ENCODE measurements at regions not wholly inside any gene's neighbourhood (a gene's known extent, or its start where the extent isn't known, plus 50 kb on each side); places are given as distances from the start of the nearest gene placed in this dataset.

DNA sequence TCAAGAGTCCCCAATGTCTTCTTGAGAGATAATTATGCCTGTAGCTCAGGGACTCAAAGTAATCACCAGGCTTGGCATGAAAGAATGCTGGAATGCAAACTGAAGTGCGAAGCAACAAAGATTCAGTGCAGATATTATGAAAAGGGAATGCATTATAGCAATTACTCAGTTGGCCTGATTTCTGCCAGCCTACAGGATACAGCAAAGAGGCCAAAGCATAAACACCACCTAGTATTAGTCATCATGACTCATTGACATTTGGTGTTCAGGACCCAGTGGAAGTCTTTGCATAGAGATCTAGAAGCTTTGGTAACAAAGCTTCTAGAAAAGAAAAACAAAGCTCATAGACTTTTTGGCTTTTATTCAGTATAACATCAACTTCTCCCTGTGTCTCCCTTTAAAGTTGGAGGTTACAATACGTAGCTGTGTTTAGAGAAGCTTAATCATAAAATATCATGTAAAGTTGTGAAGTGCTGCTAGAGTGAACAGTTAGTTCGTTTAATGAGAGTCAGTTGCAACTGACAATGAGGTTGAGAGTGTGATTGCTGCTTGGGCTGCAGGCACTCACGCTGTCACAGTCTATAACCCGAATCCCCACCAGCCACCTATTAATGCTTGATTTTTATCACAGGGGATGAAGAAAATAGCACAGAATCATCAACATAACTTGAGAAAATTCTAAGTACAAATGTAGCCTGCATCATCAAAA is 932.7 kb downstream of the TFAP2A start:
- TF ChIP-seq, protein P1, sequence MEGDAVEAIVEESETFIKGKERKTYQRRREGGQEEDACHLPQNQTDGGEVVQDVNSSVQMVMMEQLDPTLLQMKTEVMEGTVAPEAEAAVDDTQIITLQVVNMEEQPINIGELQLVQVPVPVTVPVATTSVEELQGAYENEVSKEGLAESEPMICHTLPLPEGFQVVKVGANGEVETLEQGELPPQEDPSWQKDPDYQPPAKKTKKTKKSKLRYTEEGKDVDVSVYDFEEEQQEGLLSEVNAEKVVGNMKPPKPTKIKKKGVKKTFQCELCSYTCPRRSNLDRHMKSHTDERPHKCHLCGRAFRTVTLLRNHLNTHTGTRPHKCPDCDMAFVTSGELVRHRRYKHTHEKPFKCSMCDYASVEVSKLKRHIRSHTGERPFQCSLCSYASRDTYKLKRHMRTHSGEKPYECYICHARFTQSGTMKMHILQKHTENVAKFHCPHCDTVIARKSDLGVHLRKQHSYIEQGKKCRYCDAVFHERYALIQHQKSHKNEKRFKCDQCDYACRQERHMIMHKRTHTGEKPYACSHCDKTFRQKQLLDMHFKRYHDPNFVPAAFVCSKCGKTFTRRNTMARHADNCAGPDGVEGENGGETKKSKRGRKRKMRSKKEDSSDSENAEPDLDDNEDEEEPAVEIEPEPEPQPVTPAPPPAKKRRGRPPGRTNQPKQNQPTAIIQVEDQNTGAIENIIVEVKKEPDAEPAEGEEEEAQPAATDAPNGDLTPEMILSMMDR (IDR thresholded peaks at IDR 0.05; ENCODE audit: poor library complexity, severe bottlenecking): no peak
- no peaks in the 10 kb centered on the region for H3K27me3 ChIP-seq (ENCODE audit: insufficient read depth, poor library complexity, severe bottlenecking)
- no peak overlapping the region for H3K4me3 ChIP-seq (ENCODE audit: severe bottlenecking)
- peaks cover 50% of the 10 kb centered on the region for H3K4me1 ChIP-seq (ENCODE audit: insufficient read depth, poor library complexity, severe bottlenecking)
- DNase-seq (ENCODE audit: low spot score): no peak
- H3K27ac ChIP-seq (ENCODE audit: poor library complexity, severe bottlenecking): peak overlapping the region; percentile 86
- peak; percentile 98 for ATAC-seq (ENCODE audit: low read depth)
- H3K36me3 ChIP-seq (ENCODE audit: low read depth): no peaks in the 10 kb centered on the region
- no peaks in the 10 kb centered on the region for H3K9me3 ChIP-seq (ENCODE audit: severe bottlenecking)

DNA sequence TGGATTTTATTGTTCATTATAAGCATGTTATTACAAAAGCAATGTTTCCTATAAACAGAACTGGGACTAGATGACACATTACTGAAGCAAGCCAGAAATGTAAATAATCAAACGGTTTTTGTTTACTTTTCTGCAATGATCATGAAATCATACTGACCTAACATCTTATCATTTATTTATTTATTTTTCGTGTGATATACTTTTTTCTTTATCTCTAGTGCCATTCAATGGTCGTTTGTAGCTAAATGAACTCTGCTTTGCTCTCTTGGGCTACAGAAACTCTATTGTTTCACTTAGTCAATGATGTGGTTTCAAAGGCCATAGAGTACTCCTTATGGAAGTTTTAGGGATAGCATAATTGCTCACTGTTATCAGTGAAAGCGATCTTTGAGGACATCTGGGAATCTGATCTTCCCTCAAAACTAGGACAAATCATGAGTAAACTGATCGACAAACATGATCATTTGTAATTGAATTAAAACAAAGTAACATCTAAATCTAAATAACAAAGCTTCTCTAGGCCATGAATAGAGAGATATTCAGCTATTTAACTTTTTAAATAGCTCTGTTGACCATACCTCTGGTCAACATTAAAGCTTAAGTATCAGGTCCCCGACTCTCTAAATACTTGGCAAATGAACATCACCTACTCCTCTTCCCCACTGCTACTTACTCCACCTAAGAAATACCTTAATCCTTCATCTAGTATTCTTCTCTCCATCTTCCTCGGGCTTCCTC is 933.4 kb downstream of the TFAP2A start:
- H3K27me3 ChIP-seq (ENCODE audit: insufficient read depth, poor library complexity, severe bottlenecking): no peaks in the 10 kb centered on the region
- H3K9me3 ChIP-seq (ENCODE audit: severe bottlenecking): no peaks in the 10 kb centered on the region
- H3K4me1 ChIP-seq (ENCODE audit: insufficient read depth, poor library complexity, severe bottlenecking): peaks cover 50% of the 10 kb centered on the region
- H3K27ac ChIP-seq (ENCODE audit: poor library complexity, severe bottlenecking): peak overlapping the region; percentile 86
- TF ChIP-seq, protein P1 (IDR thresholded peaks at IDR 0.05; ENCODE audit: poor library complexity, severe bottlenecking): peak; percentile 8
- H3K36me3 ChIP-seq (ENCODE audit: low read depth): no peaks in the 10 kb centered on the region
- no peak for DNase-seq (ENCODE audit: low spot score)
- H3K4me3 ChIP-seq (ENCODE audit: severe bottlenecking): no peak overlapping the region
- no peak for ATAC-seq (ENCODE audit: low read depth)

- no peak for ATAC-seq (ENCODE audit: low read depth)
- DNase-seq (ENCODE audit: low spot score): no peak
- no peaks in the 10 kb centered on the region for H3K27me3 ChIP-seq (ENCODE audit: insufficient read depth, poor library complexity, severe bottlenecking)
- no peaks in the 10 kb centered on the region for H3K9me3 ChIP-seq (ENCODE audit: severe bottlenecking)
- H3K36me3 ChIP-seq (ENCODE audit: low read depth): no peaks in the 10 kb centered on the region
- no peak overlapping the region for H3K27ac ChIP-seq (ENCODE audit: poor library complexity, severe bottlenecking)
- no peaks in the 10 kb centered on the region for H3K4me1 ChIP-seq (ENCODE audit: insufficient read depth, poor library complexity, severe bottlenecking)
- TF ChIP-seq, protein P1 (IDR thresholded peaks at IDR 0.05; ENCODE audit: poor library complexity, severe bottlenecking): no peak
- H3K4me3 ChIP-seq (ENCODE audit: severe bottlenecking): no peak overlapping the region
Observed at GRCh38 chr6:9468277-9468676, 946.6 kb downstream of the TFAP2A start.

GRCh38 chr6:9467741-9468140 is 947.1 kb downstream of the TFAP2A start:
- TF ChIP-seq, protein P1 (IDR thresholded peaks at IDR 0.05; ENCODE audit: poor library complexity, severe bottlenecking): no peak
- H3K4me3 ChIP-seq (ENCODE audit: severe bottlenecking): no peak overlapping the region
- ATAC-seq (ENCODE audit: low read depth): no peak
- H3K36me3 ChIP-seq (ENCODE audit: low read depth): no peaks in the 10 kb centered on the region
- no peaks in the 10 kb centered on the region for H3K4me1 ChIP-seq (ENCODE audit: insufficient read depth, poor library complexity, severe bottlenecking)
- H3K9me3 ChIP-seq (ENCODE audit: severe bottlenecking): no peaks in the 10 kb centered on the region
- H3K27me3 ChIP-seq (ENCODE audit: insufficient read depth, poor library complexity, severe bottlenecking): no peaks in the 10 kb centered on the region
- no peak for DNase-seq (ENCODE audit: low spot score)
- no peak overlapping the region for H3K27ac ChIP-seq (ENCODE audit: poor library complexity, severe bottlenecking)

GRCh38 chr6:9464583-9464982 is 950.3 kb downstream of the TFAP2A start:
- H3K27me3 ChIP-seq (ENCODE audit: insufficient read depth, poor library complexity, severe bottlenecking): no peaks in the 10 kb centered on the region
- no peak for ATAC-seq (ENCODE audit: low read depth)
- TF ChIP-seq, protein P1 (IDR thresholded peaks at IDR 0.05; ENCODE audit: poor library complexity, severe bottlenecking): no peak
- no peaks in the 10 kb centered on the region for H3K9me3 ChIP-seq (ENCODE audit: severe bottlenecking)
- no peak for DNase-seq (ENCODE audit: low spot score)
- no peaks in the 10 kb centered on the region for H3K4me1 ChIP-seq (ENCODE audit: insufficient read depth, poor library complexity, severe bottlenecking)
- no peaks in the 10 kb centered on the region for H3K36me3 ChIP-seq (ENCODE audit: low read depth)
- H3K27ac ChIP-seq (ENCODE audit: poor library complexity, severe bottlenecking): no peak overlapping the region
- no peak overlapping the region for H3K4me3 ChIP-seq (ENCODE audit: severe bottlenecking)
